NCI-H187 treated with DMSO at 0.1 percent for 48 hours (cell line): ENCODE measurements at regions not wholly inside any gene's neighbourhood (a gene's known extent, or its start where the extent isn't known, plus 50 kb on each side); places are given as distances from the start of the nearest gene placed in this dataset.

ENCODE experiments used
- DNase-seq: peaks from one replicate; lab custom pipeline; 2025; lab: John Stamatoyannopoulos, UW

DNA sequence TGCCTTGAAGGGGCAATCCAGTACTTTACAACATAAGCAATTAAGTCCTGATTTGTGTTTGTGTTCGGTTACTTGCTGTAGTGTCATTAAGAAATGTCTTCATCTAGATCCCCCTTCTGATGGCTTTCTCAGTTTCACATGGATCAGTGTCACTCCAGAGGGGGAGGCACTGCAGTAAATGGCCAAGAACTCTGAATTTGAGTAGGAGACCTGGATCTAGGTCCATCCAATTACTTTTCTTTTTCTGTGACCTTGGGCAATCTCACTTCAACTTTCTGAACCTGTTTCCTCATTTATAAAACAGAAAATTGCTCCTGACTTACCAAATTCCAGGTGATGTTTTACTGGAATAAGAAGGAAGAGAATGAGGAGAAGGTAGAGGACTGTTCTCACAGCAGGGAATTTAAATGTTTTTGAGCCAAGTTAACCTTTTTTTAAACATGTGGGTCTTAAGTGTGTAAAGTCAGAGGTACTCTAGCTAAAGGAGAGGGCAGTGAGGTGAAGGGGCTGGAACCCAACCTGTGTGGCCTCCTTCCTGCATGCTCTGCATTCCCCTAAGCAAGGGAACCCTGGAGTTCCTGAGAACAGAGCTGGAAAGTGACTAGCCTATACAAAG, 285.5 kb downstream of the HACE1 start:
- no peak for DNase-seq

DNA sequence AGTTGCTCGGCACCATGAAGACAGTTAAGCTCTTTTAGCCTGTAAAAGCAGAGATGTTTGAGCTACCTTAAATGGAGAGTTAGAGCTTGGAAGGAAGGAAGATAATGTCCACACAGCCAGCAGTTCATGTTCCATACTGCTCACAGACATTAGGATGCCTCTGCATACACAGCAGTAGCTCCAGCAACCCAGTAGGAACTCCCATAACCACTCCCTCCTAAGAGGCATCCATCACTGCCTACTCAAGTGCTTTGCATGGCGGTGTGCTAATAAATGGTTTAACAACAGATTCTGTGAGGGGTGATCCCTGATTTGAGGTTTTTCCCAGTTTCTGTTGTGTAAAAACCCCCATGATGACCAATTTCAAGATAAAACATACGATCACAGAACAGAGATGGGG, 286.4 kb downstream of the HACE1 start:
- no peak for DNase-seq

DNA sequence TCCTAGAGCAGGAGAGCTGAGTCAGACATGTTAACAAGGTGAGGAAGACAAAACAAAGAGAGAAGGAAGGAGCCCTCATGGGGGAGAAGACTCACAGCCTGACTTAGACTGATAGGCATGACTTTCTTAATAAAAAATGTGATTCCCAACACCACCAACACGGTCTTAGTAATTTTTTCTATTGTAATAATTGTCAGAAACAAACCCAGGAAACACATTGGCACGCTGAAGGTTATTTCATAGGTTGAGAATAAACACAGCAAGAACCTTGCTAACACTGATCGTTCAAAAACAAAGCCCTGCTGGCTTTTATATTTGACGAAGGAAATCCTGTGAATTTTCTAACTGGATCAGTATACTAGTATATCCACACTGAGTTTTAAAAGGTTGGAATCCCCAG, 286.8 kb downstream of the HACE1 start:
- no peak for DNase-seq

DNA sequence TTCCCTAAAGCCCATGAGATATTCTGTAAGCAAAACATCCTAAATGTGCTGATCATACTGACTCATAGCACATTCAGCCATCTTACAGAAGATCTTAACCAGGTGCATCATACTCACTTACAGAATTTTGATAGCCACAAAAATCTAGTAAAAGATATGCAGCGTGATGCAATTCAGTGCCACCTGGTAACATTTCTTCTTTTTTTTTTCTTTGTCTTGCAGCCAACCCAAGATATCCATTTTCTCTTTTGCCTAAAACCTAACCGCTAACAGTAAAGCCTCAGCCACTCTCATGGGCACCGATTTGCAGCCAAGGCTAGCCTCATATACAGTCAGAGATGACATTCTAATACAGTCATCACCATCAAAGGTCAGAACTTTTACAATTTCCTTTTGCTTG, 293.3 kb downstream of the HACE1 start:
- no peak for DNase-seq

DNA sequence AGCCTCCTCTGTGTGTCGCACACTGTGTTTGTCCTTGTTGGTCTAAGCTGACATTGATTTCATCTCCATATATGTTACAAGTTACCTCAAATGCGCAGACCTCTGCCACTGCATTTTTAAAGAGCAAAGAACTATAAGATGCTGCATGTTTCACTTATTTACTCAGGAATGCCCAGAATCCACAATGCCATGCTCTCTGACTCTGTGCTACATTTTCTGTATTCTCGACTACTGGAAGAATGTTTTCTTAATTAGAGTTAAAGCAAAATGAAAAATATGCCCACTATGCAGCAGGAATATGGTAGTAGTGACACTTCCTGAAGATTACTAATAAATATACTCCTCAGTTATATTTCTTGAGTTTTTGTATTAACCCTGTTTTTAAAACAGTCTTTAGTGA, 296.4 kb downstream of the HACE1 start:
- no peak for DNase-seq

DNA sequence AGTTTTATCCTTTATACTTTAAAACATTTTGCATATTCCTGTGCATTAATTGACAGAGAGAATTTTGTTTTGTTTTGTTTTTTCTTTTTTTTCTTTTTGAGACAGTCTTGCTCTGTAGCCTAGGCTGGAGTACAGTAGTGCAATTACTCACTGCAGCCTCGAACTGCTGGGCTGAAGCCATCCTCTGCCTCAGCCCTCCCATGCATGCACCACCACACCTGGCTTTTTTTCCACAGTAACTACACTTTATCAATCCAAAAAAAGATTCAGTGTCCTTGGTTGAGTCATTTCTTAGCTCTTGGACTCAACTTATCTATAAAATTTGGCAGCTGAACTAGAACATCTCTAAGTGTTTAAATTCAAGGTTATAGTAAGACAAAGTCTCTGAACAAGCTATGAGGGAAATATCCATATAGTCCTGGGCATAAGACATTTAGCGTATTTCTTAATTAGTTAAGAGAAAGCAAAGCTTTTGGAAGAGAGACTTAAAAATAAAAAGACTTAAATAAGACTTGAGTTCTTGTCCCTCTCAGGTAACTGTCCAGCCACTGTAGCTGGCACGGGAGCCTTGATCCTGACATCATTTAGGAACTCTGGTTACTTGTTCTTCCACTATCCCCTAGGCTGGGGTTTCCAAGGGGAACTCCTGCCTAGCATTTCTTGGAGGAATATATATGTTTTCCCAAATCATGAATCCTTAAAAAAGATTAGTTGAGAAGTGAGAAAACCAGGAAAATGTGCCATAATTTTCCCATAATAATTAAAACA, 300.1 kb downstream of the HACE1 start:
- no peak for DNase-seq

DNA sequence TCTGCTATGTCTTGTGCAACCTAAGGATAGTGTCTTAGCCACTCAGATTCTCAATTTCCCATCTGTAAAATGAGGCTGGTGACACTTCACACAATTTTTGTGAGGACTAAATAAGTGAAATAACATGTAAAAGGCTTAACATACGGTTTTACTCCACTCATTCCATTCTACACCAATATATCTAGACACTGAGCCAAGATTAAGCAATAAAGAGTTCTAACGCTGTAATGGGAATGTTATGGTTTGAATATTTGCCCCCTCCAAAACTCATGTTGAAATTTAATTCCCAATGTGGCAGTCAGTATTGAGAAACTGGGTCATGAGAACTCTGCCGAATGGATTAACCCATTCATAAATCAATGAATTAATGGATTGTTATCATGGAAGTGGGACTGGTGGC, 301.0 kb downstream of the HACE1 start:
- no peak for DNase-seq

DNA sequence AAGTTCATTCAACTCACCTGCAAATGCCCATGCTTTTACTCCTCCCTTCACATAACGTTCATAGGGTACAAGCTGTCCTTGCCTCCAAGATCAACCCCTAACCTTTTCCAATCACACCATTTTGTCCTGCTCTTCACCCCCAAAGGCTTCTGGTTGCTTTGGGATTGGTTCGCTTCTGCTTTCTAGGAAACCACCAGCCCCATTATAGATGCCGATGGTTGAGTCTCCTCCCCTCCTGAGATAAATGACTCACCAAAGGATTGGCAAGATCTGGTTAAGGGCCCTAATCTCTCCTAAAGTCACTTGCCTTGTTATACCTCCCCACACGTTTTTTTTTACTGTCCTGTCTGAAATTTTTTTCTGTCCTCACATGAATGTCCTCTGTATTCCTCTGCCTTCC, 311.4 kb downstream of the HACE1 start:
- DNase-seq: no peak

DNA sequence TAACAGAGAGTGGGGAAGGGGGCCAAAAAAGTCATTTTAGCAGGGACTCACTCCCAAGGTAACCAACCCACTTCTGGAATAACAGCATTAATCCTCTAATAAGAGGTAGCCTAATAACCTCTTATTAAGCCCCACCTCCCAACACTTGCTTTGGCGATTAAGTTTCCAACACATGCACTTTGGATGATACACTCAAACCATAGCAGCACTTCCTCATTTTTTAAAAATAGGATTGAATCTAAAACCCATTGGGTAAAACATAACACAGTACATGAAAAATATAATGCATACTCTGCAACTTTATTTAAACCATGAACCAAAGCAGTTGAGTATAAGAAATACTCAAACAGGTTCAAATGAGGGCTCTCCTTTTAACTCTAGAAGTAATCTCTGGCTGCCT, 318.3 kb downstream of the HACE1 start:
- no peak for DNase-seq

DNA sequence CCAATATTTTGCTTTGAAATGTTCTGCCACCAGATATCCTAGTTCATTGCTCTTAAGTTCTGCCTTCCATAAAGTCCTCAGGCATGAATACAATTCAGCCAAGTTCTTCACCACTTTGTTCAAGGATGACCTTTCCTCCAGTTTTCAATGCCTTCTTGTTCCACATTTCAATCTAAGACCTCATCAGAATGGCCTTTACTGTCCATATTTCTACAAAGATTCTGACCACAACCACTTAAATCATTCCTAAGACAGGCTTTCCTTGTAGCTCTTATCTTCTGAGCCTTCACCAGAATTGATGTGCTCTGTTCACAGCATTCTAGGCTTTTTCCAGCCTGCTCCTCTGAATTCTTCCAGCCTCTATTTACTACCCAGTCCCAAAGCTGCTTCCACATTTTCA, 319.0 kb downstream of the HACE1 start:
- no peak for DNase-seq

DNA sequence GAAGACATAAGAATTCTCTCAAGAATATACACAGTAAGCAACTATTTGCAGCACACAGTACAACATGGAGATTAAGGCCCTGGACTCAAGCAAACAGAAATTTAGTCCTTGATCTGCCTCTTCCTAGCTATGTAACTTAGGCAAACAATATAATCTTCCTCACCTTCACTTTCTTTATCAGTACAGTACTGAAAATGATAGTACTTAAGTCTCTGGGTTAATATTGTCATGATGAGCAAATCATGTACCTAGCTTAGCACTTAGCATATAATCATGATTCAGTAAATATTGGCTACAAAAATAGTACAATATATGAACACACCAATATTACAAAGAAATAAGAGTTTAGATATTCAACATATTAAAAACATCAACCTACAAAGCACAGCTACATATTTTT, 320.5 kb downstream of the HACE1 start:
- no peak for DNase-seq

DNA sequence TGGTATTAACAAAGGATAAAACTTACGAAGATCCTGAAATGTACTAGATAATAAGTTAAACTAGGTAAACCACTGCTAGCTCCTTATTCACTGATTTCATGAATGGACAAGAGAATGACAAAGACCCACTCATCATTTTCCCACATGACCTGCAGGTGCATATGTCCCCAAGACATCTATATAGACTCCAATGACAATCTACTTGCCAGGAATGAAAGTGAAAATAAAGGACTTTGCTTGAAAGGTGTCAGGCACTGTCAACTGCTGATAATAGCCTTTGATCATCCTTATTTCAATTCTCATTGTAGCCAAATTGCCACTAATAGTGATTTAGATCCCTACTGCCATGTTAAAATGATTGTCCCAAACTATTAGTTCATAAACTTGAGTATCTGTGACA, 321.8 kb downstream of the HACE1 start:
- no peak for DNase-seq

DNA sequence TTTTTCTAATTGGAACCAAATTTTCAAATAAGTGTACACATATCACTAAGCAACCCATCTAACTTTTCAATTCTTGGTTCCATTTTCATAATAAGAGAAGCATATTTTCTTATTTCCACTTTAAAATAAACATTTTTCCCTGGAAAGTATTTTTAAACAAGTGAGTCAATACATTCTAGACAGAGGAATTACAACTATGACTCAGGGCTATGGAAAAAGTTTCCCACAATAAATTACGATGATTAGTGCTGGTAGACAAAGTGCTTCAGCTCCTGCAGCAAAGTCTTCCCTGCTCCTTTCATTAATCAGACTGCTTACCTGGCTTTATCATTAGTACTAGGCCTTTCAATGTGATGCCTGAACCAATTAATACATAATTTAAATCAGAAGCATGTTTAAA, 322.5 kb downstream of the HACE1 start:
- DNase-seq: no peak

DNA sequence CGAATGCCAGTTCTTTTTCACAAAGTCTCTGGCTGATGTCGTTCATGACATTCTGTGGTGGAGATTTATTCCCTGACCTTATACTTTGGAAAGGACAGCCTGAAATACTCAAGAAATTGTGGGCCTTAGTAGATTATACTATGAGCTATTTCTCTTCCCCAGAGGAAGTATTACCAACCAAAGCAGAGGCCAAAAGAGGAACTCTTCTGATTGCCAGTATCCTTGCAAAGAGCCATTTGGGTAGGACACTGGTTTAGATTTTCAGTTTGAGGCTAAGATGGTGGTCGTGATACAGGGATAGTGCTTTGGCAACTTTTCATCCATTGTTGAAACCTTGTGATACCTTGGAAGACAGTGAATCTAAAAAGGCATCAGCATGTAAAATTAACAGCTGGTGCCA, 327.3 kb downstream of the HACE1 start:
- no peak for DNase-seq

DNA sequence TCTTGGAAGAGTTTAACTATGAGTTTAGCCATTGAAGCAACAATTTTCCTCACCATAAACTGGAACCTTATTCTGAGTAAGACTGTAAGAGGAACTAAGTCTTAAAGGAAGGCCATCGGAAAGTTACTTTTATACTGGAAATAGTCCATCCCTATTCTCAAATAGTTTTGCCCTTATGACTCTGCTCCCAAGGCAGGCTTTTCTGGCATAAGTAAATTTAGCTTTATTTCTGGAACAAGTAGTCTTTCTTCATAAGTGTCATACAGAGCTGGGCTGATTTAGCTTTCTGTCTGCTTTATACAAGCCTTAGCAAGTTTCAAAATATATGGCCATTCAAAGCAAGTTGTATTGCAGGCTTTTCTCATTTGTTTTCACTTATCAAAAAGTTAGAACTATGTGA, 328.1 kb downstream of the HACE1 start:
- no peak for DNase-seq

DNA sequence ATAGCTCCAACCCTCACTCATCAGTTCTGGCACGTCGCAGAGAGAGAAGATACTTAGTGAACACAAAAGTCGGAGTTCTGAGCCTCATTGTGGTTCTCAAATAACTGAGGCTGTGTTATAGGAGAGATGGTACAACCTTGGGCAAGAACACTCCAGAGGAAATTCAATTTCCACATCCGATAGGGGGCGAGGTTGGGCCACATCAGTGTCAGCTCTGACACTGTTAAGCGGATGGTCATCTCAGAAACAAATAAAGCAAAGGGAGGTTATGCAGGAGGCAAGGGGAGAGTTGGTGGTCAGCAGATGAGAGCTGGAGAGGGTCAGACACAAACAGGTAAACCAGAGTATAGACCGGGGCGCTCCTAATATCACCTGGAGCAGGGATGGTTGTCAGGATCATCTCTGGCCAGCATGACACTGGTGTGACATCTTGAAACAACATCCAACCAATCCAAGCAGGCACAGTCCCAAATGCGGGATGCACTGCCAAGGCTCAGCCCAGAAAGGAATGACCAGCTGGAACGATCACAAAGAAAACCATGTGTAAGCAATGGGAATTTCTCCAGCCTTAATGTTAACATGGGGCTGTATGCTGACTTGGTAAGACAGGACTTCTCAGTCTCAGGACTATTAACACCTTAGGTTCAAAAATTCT, 331.8 kb downstream of the HACE1 start:
- DNase-seq: no peak

DNA sequence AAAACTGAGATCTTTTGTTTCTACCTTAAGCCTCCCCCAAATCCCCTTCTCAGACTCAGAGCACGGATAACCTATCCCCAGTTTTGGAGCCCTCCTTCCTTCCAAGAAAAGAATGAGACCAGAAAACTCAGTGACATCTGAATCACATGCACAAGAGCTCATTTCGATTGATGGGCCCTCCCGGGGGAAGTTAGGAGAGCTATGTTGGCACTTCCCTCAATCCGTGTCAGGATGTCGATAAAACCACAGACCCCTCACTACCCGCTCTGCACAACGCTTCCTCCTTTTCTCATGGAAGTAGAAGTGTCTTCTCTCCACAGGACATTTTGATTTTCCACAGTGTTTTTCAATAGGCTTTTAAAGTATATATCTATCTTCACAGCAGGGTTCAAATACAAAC, 332.4 kb downstream of the HACE1 start:
- DNase-seq: no peak

DNA sequence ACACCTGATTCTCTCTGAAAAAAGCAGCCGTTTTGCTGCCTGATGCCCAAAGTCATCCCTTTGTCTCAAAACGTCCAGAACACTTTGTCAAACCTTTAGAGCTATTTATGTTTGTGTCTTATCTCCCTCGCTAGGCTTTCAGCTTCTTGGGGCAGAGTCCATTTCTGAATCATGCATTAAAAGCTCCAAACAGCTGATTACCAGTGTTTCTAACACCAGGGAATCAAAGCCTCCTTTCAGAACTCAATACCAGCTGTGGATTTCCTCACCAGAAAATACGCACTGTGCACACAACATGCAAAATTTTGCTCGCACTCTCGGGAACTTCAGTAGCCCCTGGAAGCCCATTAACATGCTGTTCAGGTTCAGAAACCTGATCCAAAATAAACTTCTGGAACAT, 333.3 kb downstream of the HACE1 start:
- DNase-seq: no peak

DNA sequence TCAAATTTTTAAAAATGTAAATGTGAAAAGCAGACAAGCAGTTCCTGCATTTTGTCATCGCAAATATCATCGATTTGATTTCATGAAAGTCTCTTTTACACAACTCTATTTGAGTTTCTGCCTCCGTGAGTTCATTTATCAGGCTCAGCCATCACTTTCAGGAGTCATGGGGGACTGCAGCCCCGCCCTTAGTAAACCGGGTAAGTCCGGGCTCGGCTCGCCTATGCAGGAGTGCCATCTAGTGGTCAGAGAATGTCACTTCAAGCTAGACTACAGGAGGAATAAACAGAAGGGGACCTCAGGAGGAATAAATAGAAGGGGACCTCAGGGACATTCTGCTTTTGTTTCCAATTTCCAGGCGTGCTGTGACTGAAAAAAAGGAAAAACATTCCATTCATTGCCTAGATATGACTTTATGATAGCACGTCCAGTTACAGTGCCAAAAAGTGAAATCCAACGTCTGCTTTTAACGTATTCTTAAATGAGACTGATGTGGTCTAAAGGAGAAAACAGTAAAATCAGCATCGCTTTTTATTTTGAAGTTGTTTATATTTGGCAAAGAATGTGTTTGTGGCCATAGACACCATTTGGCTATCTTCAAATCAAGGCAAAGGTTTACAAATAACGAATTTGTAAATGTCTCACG, 333.9 kb downstream of the HACE1 start:
- DNase-seq: no peak

DNA sequence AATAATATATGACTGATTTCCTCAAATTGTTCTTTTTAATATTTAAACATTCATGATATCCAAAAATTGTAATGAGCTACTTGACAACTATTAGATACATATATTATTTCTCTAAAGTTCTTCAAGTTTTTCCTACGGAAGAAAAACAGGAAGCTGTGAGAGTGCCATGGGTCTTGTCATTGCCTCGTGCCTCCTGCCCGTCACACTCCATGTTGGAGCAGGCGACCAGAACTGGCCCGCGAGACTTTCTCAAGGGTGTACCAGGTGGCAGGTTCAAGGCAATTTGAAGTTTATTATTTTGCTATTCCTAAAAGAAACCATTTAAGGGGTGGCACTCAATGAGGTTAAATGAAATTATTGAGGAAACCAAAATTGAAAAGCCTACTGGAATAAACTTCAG, 337.2 kb downstream of the HACE1 start:
- DNase-seq: no peak

DNA sequence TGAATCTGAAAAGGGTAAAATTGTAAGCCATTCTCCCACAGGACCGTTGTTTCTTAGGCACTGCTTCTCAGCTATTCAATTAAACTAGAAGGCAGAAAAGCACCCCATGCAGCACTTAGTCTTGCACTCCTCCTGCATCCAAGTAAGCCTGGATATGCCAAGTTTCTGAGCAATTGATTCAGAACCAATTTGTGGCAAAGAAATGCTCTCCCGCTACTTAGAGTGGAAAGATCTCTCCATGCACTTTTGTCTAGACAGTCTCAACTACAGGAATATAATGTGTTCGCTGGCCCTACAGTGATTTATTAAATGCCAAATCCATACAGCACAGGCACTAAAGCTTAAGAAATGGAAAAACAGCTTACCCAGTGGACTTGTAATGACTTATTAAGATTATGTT, 338.5 kb downstream of the HACE1 start:
- no peak for DNase-seq

DNA sequence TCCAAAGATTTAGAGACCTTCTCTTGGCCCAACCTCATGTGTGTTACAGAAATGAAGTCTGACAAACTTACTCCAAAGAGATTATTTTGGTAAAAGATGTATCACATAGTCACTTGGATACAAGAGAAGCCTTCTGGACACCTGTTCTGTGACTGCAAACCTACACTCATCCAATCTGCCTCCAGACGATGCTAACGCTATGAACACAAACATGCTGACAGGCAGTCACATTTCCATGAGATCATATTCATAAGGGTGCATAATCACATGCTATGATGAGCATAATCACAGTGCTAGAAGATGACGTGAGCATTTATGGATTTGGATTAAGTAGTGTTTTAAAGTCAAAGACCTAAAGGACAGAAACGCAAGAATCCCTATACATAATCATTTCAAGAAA, 340.2 kb downstream of the HACE1 start:
- no peak for DNase-seq

DNA sequence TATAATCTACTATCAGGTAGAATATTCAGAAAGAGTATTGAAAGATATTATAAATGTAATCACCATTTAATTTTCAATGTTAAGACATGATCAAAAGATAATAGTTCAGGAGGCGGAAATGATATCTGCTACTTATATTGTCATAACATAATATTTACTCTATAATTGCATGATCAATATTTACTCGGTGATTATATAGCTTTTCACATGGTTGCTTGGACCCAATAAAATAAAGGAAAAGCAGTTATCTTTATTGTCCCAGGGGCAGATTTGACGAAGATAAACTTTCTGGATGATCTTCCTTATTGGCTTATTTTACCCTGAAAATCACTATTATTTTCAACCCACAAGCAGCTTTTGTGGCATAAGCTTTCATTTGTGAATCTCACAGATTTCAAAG, 350.4 kb downstream of the HACE1 start:
- no peak for DNase-seq
